GM19452 (cell line): ENCODE measurements at regions not wholly inside any gene's neighbourhood (a gene's known extent, or its start where the extent isn't known, plus 50 kb on each side); places are given as distances from the start of the nearest gene placed in this dataset.

Experiments used
- ATAC-seq: cut with Tn5 transposase; IDR thresholded peaks from one replicate; pipeline ENCODE4 v1.9.1; 2021; ENCODE audit not compliant: unreplicated experiment

- no peak for ATAC-seq
Measured at GRCh38 chr16:64138621-64139020, 983.2 kb downstream of the CDH11 start.

DNA sequence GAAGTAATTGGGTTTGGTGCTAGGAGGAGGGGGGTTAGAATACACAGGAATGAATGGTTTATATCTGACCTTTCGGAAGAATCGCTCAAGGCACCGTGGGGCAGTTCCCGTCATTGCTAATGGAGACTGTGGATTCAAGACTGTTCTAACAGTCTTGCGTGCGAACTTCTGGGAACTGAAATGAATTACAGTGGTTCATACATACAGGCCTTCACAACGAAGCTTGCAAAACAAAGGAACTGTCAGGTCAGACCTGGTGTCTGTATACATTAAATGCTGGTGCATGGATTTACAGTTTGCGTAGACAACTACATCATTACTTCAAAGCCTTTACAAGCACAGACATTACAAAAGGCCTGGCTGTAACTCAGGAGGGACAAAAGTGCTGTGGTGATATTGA, 983.9 kb downstream of the CDH11 start:
- no peak for ATAC-seq

DNA sequence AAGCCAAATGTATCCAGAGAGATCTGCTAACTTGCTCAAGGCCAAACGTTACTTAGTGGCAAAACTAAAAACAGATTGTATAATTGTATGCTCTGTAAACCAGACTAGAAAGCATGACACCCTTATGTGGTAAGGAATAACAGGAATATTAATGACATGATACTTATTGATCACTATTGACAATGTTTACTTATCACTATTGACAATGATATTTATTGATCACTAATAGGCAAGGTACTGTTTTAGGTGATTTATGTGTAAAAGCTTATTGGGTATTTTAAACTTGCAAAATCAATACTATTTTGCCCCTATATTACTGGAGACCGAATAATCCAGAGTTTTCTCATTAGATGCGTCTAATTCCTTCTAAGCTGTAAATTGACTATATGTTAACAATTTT, 985.1 kb downstream of the CDH11 start:
- ATAC-seq: no peak

GRCh38 chr16:64136314-64136713, 985.5 kb downstream of the CDH11 start:
- ATAC-seq: no peak

DNA sequence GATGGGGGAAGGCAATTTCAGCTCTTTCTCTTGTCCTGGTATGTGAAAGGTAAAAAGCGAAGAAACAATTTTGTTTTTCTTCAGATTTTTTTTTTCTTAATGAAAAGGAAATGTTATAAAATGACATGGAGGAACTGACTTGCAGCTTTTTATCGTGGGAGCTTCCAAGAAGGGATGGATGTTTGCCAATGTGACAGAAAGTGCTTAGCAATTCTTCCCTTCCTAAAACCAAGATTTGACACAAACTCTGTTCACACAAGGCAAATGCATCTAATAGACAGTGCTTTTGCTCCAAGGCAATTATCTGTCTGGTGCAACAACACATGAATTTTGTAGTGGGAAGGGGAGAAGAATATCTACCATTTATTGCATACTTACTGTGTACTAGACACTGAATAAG, 988.5 kb downstream of the CDH11 start:
- no peak for ATAC-seq

- no peak for ATAC-seq
Measured at GRCh38 chr16:64132759-64133361, 989.0 kb downstream of the CDH11 start.

- ATAC-seq: no peak
Measured at GRCh38 chr16:64132190-64132589, 989.7 kb downstream of the CDH11 start.

DNA sequence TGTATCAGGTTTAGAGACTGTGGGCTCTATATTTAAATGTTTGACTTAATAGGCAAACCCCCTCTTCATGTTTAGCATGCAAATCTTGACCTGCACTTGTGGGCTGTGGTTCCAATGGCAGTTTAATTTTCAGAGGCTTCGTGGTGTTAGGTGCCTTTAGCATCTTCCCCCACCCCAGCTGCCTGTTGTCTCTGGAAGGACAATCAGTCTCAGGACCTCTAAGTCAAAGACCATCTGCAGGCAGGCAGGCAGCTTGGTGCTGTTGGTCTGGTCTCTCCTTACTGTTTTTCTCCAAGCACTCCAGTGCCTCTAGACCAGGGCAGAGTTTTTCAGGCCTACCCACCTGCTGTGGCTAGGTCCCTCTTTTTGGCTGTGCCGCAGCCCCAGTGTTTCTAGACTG, 990.4 kb downstream of the CDH11 start:
- ATAC-seq: no peak

- no peak for ATAC-seq
Measured at GRCh38 chr16:64130140-64130539, 991.7 kb downstream of the CDH11 start.

- no peak for ATAC-seq
Measured at GRCh38 chr16:64122177-64122576, 999.7 kb downstream of the CDH11 start.

DNA sequence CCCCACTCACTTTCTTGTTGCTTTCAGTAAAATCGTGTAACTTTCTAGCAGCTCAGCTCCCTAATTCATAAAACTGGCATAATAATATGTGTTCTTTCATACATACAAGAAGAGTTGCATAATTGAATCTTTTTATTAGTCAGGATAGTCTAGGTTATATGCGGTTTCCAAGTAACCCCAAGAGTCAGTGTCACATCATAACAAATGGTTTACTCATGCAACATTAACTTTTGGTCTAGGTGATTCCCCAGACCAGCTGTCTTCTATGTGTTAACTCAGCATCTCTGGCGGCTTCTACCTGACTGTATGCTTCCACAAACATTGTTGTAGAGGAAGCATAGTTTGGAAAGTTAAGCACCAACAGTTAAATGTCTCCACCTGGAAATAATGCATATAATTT, 1000.4 kb downstream of the CDH11 start:
- no peak for ATAC-seq

GRCh38 chr16:64116151-64116550, 1005.7 kb downstream of the CDH11 start:
- no peak for ATAC-seq

DNA sequence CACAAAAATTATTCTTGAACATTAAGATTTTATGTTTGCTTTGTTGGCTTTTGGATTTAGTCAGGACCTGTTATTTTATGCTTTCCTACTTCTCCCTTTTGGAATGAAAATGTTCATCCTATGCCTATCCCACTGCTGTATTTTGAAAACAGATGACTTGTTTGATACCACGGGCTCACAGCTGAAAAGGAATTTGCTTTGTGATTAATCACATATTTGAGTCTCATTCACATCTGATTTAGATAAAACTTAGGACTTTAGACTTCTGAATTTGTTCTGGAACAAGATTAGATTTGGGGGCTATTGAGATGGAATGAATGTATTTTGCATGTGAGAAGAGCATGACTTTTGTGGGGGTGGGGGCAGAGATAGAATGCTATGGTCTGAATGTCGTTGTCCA, 1012.6 kb downstream of the CDH11 start:
- ATAC-seq: no peak

DNA sequence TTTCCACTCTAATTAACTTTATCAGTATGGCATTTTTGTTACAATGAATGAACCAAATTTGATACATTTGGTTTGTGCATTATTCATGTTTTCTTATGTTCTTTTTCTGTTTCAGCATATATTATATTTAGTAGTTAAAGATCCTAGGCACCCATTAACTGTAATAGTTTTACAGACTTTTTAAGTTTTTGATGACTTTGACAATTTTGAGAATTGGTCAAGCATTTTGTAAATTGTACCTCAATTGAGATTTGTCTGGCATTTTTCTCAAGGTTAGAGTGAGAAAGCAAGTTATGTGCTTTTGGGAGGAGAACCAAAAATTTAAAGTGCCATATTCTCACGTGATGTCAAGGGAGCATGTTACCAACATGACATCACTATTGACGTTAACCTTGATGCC, 1019.2 kb downstream of the CDH11 start:
- ATAC-seq: no peak

DNA sequence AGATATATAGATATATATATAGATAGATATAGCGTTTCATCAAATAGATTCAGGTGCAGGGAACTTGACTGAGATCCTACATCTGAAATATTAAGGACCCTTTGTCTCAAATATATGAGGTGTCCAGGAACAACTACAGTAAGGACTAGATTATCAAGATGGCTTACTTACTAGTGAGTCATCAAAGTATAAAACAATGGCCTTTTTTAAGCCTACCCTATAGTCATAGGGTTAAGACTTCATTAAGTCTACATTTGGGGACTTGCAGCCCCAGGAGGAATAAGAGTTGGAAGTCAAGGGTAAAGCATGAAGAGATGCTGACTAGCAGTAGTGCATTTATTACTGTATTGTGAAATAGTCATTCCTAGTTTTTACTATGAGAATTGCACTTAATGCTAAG, 1023.4 kb downstream of the CDH11 start:
- ATAC-seq: no peak

- ATAC-seq: no peak
Measured at GRCh38 chr16:64096689-64097088, 1025.2 kb downstream of the CDH11 start.

GRCh38 chr16:64094992-64095634, 1026.8 kb downstream of the CDH11 start:
- ATAC-seq: no peak

DNA sequence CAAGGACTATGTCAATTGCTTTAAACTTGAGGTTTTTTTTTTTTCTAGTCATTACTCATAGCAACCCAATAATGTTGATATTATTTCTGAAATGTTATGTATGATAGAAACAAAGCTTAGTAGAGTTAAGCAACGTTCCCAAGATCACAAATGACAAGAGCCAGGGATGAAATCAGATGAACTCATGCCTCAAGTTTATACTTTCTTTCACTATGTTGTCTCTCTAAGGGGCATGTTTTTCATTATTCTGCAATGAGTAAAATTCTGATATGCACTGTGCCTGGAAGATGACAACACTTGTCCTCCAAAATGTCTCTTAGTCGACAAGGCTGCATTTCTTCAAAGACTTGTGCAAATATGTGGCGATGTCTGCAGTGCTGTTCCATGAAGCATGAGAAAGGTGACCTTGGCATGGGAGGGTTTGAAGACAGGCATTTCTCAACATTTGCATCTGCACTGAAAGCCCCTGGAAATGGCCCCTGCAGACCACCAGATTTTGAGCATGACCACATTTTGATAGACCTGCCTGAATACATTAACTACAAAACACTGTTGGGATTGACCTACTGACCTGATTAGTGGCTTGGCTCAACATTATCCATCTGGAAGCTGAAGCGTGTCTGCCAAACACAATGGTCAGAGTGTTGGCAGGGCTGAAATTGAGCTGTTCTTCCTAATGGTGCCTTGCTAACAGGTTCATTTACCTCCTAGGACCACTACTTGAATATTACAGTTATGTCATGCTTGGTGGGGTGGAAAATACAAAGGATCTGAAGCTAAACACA, 1027.5 kb downstream of the CDH11 start:
- no peak for ATAC-seq

DNA sequence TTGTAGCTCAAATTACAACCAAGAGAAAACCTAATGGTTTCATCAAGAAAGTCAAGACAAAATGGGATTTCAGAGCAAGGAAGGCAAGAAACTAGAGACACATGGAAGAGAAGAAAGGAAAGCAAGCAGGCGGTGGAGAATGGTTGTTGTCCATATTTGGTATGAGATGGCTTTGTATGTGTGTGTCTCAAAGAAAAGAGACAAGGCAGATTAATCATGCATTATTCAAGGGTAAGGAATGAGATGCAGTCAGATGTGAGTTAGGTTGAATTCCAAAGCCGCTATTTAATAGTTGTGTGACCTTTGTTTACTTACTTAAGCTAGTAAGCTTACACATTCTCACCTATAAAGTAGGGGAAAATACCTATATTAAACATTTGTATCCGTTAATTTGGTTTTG, 1029.6 kb downstream of the CDH11 start:
- ATAC-seq: no peak

DNA sequence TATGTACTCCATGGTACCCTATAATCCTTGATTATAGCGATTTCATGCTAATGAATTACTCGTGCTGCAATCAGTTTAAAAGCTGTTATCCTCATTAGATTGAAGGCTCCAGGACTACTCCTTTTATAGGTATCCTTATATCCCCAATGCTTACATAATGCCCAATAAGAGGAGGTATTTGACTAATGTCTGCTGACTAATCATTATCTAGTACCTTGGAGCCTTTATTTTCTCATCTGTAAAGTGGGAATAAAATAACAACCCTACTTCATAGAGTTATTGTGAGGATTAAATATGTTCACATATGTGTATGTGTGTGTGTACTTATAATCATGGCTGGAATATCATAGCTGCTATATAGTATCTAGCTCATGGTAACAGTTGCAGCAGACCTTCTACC, 1031.5 kb downstream of the CDH11 start:
- ATAC-seq: no peak

GRCh38 chr16:64089697-64090096, 1032.2 kb downstream of the CDH11 start:
- no peak for ATAC-seq

DNA sequence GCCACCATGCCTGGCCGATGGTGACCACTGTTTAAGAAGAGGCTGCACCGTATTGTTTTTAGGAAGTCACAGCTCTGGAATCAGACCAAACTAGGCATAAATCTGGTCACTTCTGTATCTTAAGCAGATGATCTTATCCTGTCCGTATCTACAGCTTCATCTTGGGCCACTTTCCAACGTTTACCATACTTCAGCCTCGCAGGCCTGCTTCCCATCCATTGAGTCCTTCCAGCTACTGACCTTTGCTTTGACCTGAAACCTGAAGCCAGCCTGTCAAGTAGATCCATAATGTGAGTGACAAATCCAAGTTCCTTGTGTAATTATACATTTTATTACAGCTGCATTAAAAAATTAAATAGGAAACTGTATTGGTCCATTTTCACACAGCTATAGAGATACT, 1033.0 kb downstream of the CDH11 start:
- ATAC-seq: no peak
